NB4 (cell line): ENCODE measurements at regions not wholly inside any gene's neighbourhood (a gene's known extent, or its start where the extent isn't known, plus 50 kb on each side); places are given as distances from the start of the nearest gene placed in this dataset.

ENCODE experiments used
- DNase-seq: peaks from one replicate; pipeline ENCODE4 v3.0.0; 2010; ENCODE audit warnings: low read depth
- H3K4me3 ChIP-seq: one replicate; pipeline ENCODE4 v1.5.1; 2011; ENCODE audit warnings: mild to moderate bottlenecking, low read depth, low read length, moderate library complexity
- CTCF ChIP-seq: IDR thresholded peaks from one replicate; pipeline ENCODE4 v1.5.1; 2012; ENCODE audit warnings: low read depth, low read length
- MYC ChIP-seq: IDR thresholded peaks from 2 replicates; pipeline ENCODE4 v1.6.1; 2011; ENCODE audit warnings: low read depth, low read length
- POLR2A ChIP-seq: IDR thresholded peaks from 2 replicates; pipeline ENCODE4 v1.6.1; 2011; ENCODE audit warnings: mild to moderate bottlenecking; ENCODE audit not compliant: insufficient read length; ENCODE audit errors: extremely low read depth
- TF ChIP-seq, protein P1 (sequence below): IDR thresholded peaks from 2 replicates; pipeline ENCODE4 v1.6.1; 2011; ENCODE audit warnings: low read depth, low read length

DNA sequence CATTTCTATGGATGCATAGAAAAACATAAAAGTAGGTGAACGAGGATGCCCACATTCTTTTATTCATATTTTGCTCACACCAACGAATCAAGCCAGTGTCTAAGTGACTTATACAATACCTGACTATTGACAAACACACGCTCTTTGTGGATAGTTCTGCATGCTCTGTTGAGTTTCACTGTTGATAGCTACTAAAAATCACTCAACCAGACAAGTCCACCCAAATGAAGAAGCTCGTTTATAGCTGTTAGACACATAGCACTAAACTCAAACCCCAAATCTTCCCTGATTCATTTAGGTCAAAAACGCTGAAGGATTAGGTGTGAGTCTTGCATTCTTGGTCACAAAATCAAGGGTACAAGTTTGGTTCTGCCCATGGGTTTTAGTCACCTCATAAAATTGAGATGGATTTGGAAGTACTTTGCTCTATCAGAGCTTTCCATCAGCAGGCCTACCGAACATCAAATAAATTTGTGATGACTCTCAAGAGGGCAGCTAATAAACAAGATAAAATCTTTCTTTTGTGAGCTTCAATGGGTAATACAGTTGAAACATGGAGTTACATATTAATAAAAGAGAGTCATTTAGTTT lies 92.7 kb upstream of the ETAA1 start:
- TF ChIP-seq, protein P1, sequence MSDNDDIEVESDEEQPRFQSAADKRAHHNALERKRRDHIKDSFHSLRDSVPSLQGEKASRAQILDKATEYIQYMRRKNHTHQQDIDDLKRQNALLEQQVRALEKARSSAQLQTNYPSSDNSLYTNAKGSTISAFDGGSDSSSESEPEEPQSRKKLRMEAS: no peak
- TF ChIP-seq CTCF (no peak), POLR2A (no peak), MYC (no peak)
- no peak for DNase-seq
- no peak overlapping the region for H3K4me3 ChIP-seq

- H3K4me3 ChIP-seq: no peak overlapping the region
- TF ChIP-seq CTCF (no peak), MYC (no peak), POLR2A (no peak)
- TF ChIP-seq, protein P1: no peak
- no peak for DNase-seq
These were observed 87.9 kb upstream of the ETAA1 start for GRCh38 chr2:67309281-67309680.

DNA sequence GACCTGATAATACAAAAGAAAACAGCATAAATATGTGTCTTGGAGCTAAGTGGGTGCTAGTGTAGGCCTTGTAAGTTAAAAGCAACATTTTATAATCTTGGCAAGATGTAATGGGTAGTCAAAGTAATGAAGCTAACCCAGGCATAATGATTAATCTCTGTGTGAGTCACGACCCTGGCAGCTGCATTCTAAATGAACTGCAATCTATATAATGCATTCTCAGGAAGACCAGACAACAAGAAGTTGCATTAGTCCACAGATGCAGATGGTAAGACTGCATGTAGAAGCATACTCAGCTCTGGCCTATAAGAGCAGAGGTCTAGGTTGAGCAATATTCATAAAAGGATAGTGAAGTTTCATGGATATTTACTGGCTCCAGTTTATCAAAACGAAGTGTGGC lies 85.6 kb upstream of the ETAA1 start:
- no peak for DNase-seq
- no peak for TF ChIP-seq CTCF
- TF ChIP-seq, protein P1: no peak
- TF ChIP-seq MYC: no peak
- no peak for TF ChIP-seq POLR2A
- H3K4me3 ChIP-seq: no peak overlapping the region

- H3K4me3 ChIP-seq: no peak overlapping the region
- no peak for DNase-seq
- TF ChIP-seq, protein P1: no peak
These were observed 84.3 kb upstream of the ETAA1 start for GRCh38 chr2:67312871-67313270.

- no peak overlapping the region for H3K4me3 ChIP-seq
- TF ChIP-seq POLR2A: no peak
- TF ChIP-seq, protein P1: no peak
- no peak for TF ChIP-seq CTCF
- TF ChIP-seq MYC: no peak
- DNase-seq: no peak
These were observed 83.6 kb upstream of the ETAA1 start for GRCh38 chr2:67313536-67313935.

GRCh38 chr2:67318031-67318430 lies 79.1 kb upstream of the ETAA1 start:
- TF ChIP-seq, protein P1: no peak
- TF ChIP-seq MYC (no peak), CTCF (no peak), POLR2A (no peak)
- DNase-seq: no peak
- H3K4me3 ChIP-seq: no peak overlapping the region
